DOHH2 (cell line): ENCODE measurements at regions not wholly inside any gene's neighbourhood (a gene's known extent, or its start where the extent isn't known, plus 50 kb on each side); places are given as distances from the start of the nearest gene placed in this dataset.

Experiments used
- H3F3A ChIP-seq: fragments of 200-600 bp; sonication (generic), shearing (Covaris generic); 2 replicates; pipeline ENCODE4 v1.6.0; 2016; ENCODE audit warnings: antibody characterized with exemption, mild to moderate bottlenecking; ENCODE audit not compliant: control insufficient read depth, insufficient read depth
- H3K27ac ChIP-seq: fragments of 200-600 bp; sonication (generic); 2 replicates; pipeline ENCODE4 v1.5.1; 2014; ENCODE audit warnings: low read depth, mild to moderate bottlenecking, low read length, moderate library complexity
- H3K27me3 ChIP-seq: fragments of 200-600 bp; sonication (generic); 2 replicates; pipeline ENCODE4 v1.6.1; 2014; ENCODE audit warnings: mild to moderate bottlenecking, low read length, mixed read lengths; ENCODE audit not compliant: control insufficient read depth
- H3K36me3 ChIP-seq: fragments of 200-600 bp; sonication (generic); 2 replicates; pipeline ENCODE4 v1.6.1; 2014; ENCODE audit warnings: mild to moderate bottlenecking, low read length, moderate library complexity, mixed read lengths; ENCODE audit not compliant: control insufficient read depth
- H3K4me1 ChIP-seq: fragments of 200-600 bp; sonication (generic); 2 replicates; pipeline ENCODE4 v1.6.1; 2014; ENCODE audit warnings: mild to moderate bottlenecking, low read length, mixed read lengths; ENCODE audit not compliant: control insufficient read depth
- H3K4me2 ChIP-seq: fragments of 200-600 bp; sonication (generic); 2 replicates; pipeline ENCODE4 v1.6.0; 2014; ENCODE audit warnings: mild to moderate bottlenecking, low read length, moderate library complexity
- H3K4me3 ChIP-seq: fragments of 200-600 bp; sonication (generic); 2 replicates; pipeline ENCODE4 v1.5.1; 2014; ENCODE audit warnings: mild to moderate bottlenecking, low read length, mixed read lengths
- H3K79me2 ChIP-seq: fragments of 200-600 bp; sonication (generic); 2 replicates; pipeline ENCODE4 v1.6.1; 2014; ENCODE audit warnings: mild to moderate bottlenecking, low read length, mixed read lengths; ENCODE audit not compliant: control insufficient read depth
- H3K9me2 ChIP-seq: fragments of 200-600 bp; sonication (generic); replicated peaks from 2 replicates; pipeline ENCODE4 v1.6.1; 2014; ENCODE audit warnings: mild to moderate bottlenecking, low read length, mixed read lengths; ENCODE audit not compliant: control insufficient read depth
- H3K9me3 ChIP-seq: fragments of 200-600 bp; sonication (generic); 2 replicates; pipeline ENCODE4 v1.6.1; 2014; ENCODE audit warnings: antibody characterized with exemption, low read length, mixed read lengths; ENCODE audit not compliant: control insufficient read depth, insufficient read depth
- H4K20me1 ChIP-seq: fragments of 200-600 bp; sonication (generic); 2 replicates; pipeline ENCODE4 v1.6.0; 2014; ENCODE audit warnings: low read depth, mild to moderate bottlenecking, antibody characterized with exemption, low read length, moderate library complexity; ENCODE audit not compliant: control insufficient read depth, insufficient read depth
- EZH2phosphoT487 ChIP-seq: fragments of 200-600 bp; sonication (generic); IDR thresholded peaks from 2 replicates; pipeline ENCODE4 v1.6.1; 2017; ENCODE audit warnings: borderline replicate concordance, mild to moderate bottlenecking, antibody characterized with exemption, low read length, moderate library complexity, mixed read lengths
- TF ChIP-seq, protein P1 (sequence below): fragments of 200-600 bp; sonication (generic); IDR thresholded peaks from one replicate; pipeline ENCODE4 v1.5.1; 2014; ENCODE audit warnings: antibody characterized with exemption, mild to moderate bottlenecking, low read depth, low read length; ENCODE audit not compliant: poor library complexity, severe bottlenecking

DNA sequence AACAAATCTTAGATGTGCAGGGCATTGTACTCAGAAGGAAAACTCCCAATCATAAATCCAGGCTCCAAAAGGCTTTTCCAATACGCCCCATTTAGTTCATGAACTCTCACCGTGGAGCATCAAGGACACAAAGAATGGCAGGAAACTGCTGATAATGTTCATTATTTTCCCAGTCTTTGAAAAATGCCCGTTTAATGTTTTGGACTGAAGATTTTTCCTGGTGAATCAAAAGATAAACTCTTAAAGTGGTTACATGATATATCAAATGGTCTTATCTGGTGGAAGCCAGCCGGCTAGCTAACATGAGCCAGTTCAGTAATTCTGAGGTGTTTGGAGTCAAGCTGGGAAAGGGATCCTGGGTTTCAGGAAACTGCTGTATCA is 62.1 kb upstream of the AP1S2 start:
- H3K4me3 ChIP-seq = no peak overlapping the region
- no peaks in the 10 kb centered on the region for H3K27me3 ChIP-seq
- H3K4me1 ChIP-seq = peaks cover 17% of the 10 kb centered on the region
- H3K79me2 ChIP-seq = no peaks in the 10 kb centered on the region
- H3K4me2 ChIP-seq = no peak overlapping the region
- H4K20me1 ChIP-seq = no peaks in the 10 kb centered on the region
- peaks cover 4% of the 10 kb centered on the region; the same call in 1 of the 2 replicates for H3F3A ChIP-seq
- no peak for TF ChIP-seq EZH2phosphoT487
- TF ChIP-seq, protein P1, sequence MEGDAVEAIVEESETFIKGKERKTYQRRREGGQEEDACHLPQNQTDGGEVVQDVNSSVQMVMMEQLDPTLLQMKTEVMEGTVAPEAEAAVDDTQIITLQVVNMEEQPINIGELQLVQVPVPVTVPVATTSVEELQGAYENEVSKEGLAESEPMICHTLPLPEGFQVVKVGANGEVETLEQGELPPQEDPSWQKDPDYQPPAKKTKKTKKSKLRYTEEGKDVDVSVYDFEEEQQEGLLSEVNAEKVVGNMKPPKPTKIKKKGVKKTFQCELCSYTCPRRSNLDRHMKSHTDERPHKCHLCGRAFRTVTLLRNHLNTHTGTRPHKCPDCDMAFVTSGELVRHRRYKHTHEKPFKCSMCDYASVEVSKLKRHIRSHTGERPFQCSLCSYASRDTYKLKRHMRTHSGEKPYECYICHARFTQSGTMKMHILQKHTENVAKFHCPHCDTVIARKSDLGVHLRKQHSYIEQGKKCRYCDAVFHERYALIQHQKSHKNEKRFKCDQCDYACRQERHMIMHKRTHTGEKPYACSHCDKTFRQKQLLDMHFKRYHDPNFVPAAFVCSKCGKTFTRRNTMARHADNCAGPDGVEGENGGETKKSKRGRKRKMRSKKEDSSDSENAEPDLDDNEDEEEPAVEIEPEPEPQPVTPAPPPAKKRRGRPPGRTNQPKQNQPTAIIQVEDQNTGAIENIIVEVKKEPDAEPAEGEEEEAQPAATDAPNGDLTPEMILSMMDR = no peak
- H3K9me2 ChIP-seq = no peaks in the 10 kb centered on the region
- H3K27ac ChIP-seq = 0 out of 2 replicates have a peak overlapping the region, but pooled peaks have one; percentile 6
- H3K9me3 ChIP-seq = no peaks in the 10 kb centered on the region
- no peaks in the 10 kb centered on the region for H3K36me3 ChIP-seq

DNA sequence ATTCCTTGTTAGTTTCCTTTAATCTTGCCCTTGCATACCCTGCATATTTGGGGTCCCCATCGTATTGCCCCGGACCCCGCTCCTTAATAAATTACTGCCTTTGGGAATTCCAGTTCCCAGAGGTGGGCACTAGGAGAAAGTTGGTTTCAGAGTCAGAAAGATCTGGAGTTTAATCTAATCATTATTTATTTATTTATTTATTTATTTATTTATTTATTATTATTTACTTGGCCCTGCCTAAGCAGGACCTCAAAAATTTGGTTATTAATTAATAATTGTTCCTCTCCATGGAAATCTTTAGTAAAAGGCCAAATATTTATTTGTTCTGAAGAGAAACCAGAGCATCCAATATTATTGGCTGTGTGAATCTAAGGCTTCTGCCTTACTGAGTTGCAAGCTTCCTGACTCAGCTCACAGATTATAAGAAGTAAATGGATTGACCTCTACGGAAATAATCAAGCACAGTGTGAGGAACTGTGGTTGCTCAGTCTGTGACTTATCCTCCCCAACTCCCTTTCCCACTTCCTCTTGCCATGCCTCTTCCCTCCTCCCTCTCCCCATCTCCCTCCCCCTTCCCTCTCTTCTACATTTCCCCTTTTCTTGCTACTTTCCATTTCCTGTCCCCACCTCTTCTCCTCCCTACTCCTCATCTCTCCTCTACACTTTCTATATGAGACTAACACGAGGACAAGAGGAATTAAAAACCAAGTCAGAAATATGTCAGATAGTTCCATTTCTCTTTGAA is 61.5 kb upstream of the AP1S2 start:
- Histone ChIP-seq H3K27me3 (no peaks in the 10 kb centered on the region), H4K20me1 (no peaks in the 10 kb centered on the region), H3K9me3 (no peaks in the 10 kb centered on the region), H3K36me3 (no peaks in the 10 kb centered on the region), H3K27ac (0 out of 2 replicates have a peak overlapping the region, but pooled peaks have one; percentile 6), H3F3A (peaks cover 4% of the 10 kb centered on the region; the same call in 1 of the 2 replicates), H3K4me3 (no peak overlapping the region), H3K79me2 (no peaks in the 10 kb centered on the region), H3K9me2 (no peaks in the 10 kb centered on the region), H3K4me1 (peaks cover 17% of the 10 kb centered on the region), H3K4me2 (peak overlapping the region; percentile 45)
- no peak for TF ChIP-seq EZH2phosphoT487
- TF ChIP-seq, protein P1 = no peak

DNA sequence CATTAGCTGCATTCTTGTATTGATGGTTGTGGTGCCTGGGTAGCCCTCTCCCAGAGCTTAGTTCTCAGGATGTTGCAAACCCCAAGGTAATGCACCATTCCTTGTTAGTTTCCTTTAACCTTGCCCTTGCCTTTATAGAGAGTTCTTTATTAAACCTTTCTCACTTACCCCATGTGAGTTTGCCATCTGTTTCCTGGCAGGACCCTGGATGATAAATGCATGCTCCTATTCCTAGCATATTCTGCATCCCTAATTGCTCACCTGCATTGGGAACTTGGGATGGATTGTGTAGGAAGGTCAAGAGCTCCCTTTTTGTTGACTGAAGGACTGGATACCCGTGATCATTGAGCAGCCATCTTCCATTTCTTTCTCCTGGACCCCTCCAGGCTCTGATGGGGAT is 59.9 kb upstream of the AP1S2 start:
- Histone ChIP-seq H3F3A (peaks cover 4% of the 10 kb centered on the region; the same call in 1 of the 2 replicates), H3K27me3 (no peaks in the 10 kb centered on the region)
- TF ChIP-seq, protein P1 = no peak
- no peak for TF ChIP-seq EZH2phosphoT487

More for the DNA sequence above, 59.9 kb upstream of the AP1S2 start:
- Histone ChIP-seq H4K20me1 (no peaks in the 10 kb centered on the region), H3K4me3 (no peak overlapping the region), H3K27ac (no peak overlapping the region), H3K4me2 (no peak overlapping the region), H3K36me3 (no peaks in the 10 kb centered on the region), H3K9me3 (no peaks in the 10 kb centered on the region), H3K79me2 (no peaks in the 10 kb centered on the region), H3K9me2 (no peaks in the 10 kb centered on the region), H3K4me1 (peaks cover 20% of the 10 kb centered on the region)
